Upper lobe of left lung (tissue), 6 donors: ENCODE measurements at regions not wholly inside any gene's neighbourhood (a gene's known extent, or its start where the extent isn't known, plus 50 kb on each side); places are given as distances from the start of the nearest gene placed in this dataset.

Experiments
- ATAC-seq, 2 donors: fragments of 200-7000 bp; cut with Tn5 transposase; one replicate each; pipeline ENCODE4 v1.9.1; 2022; ENCODE audit warnings: mild to moderate bottlenecking in 2 of 2, moderate library complexity in 2 of 2; ENCODE audit not compliant: low FRiP score in 2 of 2
- DNase-seq, 2 donors: peaks; one replicate each; pipeline ENCODE4 v3.0.0-alpha.2; 2019 to 2020
- H3K27ac ChIP-seq, 4 donors: fragments of 200-600 bp; sonication (generic); one replicate each; pipeline ENCODE4 v1.5.1; 2016 to 2019
- H3K27me3 ChIP-seq, 4 donors: fragments of 200-600 bp; sonication (generic); one replicate each; pipeline ENCODE4 v1.5.1; 2017 to 2019
- H3K36me3 ChIP-seq, 4 donors: fragments of 200-600 bp; sonication (generic); one replicate each; pipeline ENCODE4 v1.5.1; 2016 to 2019
- H3K4me1 ChIP-seq, 4 donors: fragments of 200-600 bp; sonication (generic); one replicate each; pipeline ENCODE4 v1.5.1; 2018 to 2019
- H3K4me3 ChIP-seq, 4 donors: fragments of 200-600 bp; sonication (generic); one replicate each; pipeline ENCODE4 v1.5.1; 2017 to 2019; ENCODE audit warnings: mild to moderate bottlenecking in 2 of 4, moderate library complexity in 1 of 4
- H3K9me3 ChIP-seq, 4 donors: fragments of 200-600 bp; sonication (generic); one replicate each; pipeline ENCODE4 v1.5.1; 2018 to 2019
- EP300 ChIP-seq, 4 donors: sonication (generic); formaldehyde crosslinking; IDR thresholded peaks; one replicate each; pipeline ENCODE4 v1.5.1; 2017; ENCODE audit warnings: antibody characterized with exemption in 4 of 4, control low read depth in 2 of 4
- POLR2A ChIP-seq, 4 donors: fragments of 450-650 bp; IDR thresholded peaks; one replicate each; pipeline ENCODE4 v1.5.1; 2016 to 2017; ENCODE audit warnings: antibody characterized with exemption in 4 of 4, mild to moderate bottlenecking in 2 of 4
- POLR2AphosphoS5 ChIP-seq, 2 donors: sonication (generic); formaldehyde crosslinking; IDR thresholded peaks; one replicate each; pipeline ENCODE4 v1.5.1; 2017; ENCODE audit warnings: antibody characterized with exemption in 2 of 2
- WGBS, 2 donors: methylation state at CpG; one replicate each; pipeline ENCODE4 v1.1.5; 2017 to 2018; 5-methylcytosine and 5-hydroxymethylcytosine counted together
- TF ChIP-seq, protein P1 (sequence below), 6 experiments: fragments of 450-650 bp in 4 of 6; fragments of 200-600 bp in 2 of 6; sonication (generic) in 2 of 6; IDR thresholded peaks; one replicate each; pipeline ENCODE4 v1.5.1; 2016 to 2019; ENCODE audit warnings: antibody characterized with exemption in 6 of 6
- donor health status: DM: no; HTN: no; CAD: no; lungs with moderate emphysema.
- donor health status: DM: no; HTN: yes; CAD: no; lungs with severe emphysema.

DNA sequence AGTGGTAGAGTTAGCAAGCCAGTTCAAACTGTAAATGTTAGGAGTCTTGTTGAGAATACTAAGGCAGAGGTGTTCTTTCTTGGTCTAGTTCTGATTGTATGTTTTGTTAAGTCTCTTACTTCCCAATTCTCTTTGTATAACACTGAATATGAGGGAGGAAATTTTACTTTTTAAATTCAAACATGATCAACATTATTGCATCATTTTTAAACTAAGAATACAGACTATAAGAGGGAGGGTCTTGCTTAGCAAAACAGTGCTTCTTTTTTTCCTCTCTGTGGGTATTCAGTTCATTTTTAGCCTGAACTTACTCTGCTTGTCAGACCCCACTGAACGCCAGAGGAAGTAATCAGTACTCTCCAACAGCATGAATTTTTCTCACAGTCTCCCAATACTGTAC is 198.0 kb downstream of the GABRG1 start:
- Histone ChIP-seq H3K27ac (no peak overlapping the region), H3K9me3 (no peaks in the 10 kb centered on the region), H3K36me3 (no peaks in the 10 kb centered on the region), H3K4me1 (no peaks in the 10 kb centered on the region), H3K4me3 (no peak overlapping the region), H3K27me3 (no peaks in the 10 kb centered on the region)
- 87 to 94% methylated on average over 1 of the region's 1 CpG for WGBS, 2 donors
- TF ChIP-seq, protein P1, sequence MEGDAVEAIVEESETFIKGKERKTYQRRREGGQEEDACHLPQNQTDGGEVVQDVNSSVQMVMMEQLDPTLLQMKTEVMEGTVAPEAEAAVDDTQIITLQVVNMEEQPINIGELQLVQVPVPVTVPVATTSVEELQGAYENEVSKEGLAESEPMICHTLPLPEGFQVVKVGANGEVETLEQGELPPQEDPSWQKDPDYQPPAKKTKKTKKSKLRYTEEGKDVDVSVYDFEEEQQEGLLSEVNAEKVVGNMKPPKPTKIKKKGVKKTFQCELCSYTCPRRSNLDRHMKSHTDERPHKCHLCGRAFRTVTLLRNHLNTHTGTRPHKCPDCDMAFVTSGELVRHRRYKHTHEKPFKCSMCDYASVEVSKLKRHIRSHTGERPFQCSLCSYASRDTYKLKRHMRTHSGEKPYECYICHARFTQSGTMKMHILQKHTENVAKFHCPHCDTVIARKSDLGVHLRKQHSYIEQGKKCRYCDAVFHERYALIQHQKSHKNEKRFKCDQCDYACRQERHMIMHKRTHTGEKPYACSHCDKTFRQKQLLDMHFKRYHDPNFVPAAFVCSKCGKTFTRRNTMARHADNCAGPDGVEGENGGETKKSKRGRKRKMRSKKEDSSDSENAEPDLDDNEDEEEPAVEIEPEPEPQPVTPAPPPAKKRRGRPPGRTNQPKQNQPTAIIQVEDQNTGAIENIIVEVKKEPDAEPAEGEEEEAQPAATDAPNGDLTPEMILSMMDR (IDR thresholded peaks at IDR 0.05), result no peak
- TF ChIP-seq POLR2AphosphoS5 (IDR thresholded peaks at IDR 0.05), result no peak
- no peak for TF ChIP-seq EP300 (IDR thresholded peaks at IDR 0.05)
- TF ChIP-seq POLR2A (IDR thresholded peaks at IDR 0.05), result no peak
- no peak for DNase-seq
- no peak for ATAC-seq

DNA sequence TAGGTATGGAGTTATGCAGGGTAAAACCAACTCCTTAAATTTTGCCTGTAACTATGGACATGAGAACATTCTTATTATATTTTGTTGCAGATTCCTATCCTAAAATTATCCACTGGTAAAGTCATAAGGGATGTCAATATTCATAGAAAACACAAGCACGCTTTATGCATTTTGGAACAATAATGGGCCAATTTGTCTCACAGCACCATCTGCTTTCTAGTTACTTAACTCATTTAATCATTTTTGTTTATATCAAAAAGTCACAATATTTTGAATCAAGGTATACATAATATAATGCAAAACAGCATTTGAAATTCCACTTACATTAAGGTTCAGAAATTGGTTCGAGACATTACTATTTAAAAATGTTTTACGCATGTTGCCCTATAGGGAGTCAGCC is 203.0 kb downstream of the GABRG1 start:
- WGBS, 2 donors, result 86 to 91% methylated on average over 3 of the region's 3 CpGs
- Histone ChIP-seq H3K4me1 (no peaks in the 10 kb centered on the region), H3K9me3 (no peaks in the 10 kb centered on the region), H3K27ac (no peak overlapping the region), H3K27me3 (no peaks in the 10 kb centered on the region), H3K36me3 (no peaks in the 10 kb centered on the region), H3K4me3 (no peak overlapping the region)
- DNase-seq (no peak), ATAC-seq (no peak)
- TF ChIP-seq, protein P1 (IDR thresholded peaks at IDR 0.05), result no peak
- no peak for TF ChIP-seq POLR2A (IDR thresholded peaks at IDR 0.05)

DNA sequence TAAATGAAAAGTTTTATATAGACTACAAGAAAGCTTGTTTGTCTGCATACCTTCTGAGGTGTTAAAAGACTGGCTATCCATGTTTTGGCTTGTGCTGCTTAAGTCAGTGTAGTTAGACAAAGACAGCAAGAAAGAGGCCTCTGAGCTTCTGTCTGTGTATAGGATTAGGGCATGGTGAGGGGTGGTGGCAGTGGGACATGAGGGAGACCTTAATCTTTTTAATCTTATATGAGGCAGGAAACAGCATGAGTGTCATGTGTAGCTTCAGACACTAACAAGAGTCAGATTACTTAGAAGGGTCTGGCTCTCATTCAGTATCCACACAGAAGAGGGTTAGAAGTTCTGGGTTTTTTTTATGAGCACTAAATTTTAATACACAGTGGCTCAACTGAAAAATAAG is 213.3 kb downstream of the GABRG1 start:
- no peaks in the 10 kb centered on the region for H3K27me3 ChIP-seq
- DNase-seq, result no peak
- H3K36me3 ChIP-seq, result no peaks in the 10 kb centered on the region
- no peak overlapping the region for H3K4me3 ChIP-seq
- H3K4me1 ChIP-seq, result no peaks in the 10 kb centered on the region
- no peak for TF ChIP-seq POLR2A (IDR thresholded peaks at IDR 0.05)
- no peak for TF ChIP-seq EP300 (IDR thresholded peaks at IDR 0.05)
- TF ChIP-seq, protein P1 (IDR thresholded peaks at IDR 0.05), result no peak
- TF ChIP-seq POLR2AphosphoS5 (IDR thresholded peaks at IDR 0.05), result no peak
- no peak for ATAC-seq
- H3K27ac ChIP-seq, result no peak overlapping the region
- no peaks in the 10 kb centered on the region for H3K9me3 ChIP-seq

DNA sequence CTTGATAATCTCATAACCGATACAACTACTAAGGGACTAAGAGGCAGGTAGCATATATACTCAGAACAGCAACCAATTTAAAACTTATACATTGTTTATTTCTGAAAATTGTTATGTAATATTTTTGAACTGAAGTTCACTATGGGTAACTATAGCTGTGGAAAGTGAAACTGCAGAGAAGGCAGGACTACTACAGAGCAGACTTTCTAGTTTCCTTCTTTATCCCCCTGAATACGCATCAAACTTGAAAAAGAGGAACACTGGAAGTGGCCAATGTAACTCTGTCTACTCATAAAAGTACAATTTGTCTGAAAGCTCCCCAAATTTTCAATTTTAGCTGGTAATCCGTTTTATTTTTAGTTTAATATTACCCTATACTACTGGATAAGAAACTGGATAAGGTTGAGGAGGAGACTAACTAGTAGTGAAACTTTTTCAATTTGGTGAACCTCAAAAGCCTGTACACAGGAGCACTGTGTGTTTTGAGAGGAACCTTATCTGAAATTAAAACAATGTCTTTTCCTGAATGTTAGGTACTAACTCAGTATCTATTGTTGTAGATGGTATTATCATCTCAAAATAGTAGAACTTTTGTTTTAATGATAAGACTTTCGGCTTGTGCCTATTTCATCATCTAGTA is 225.8 kb downstream of the GABRG1 start:
- DNase-seq (no peak), ATAC-seq (no peak)
- TF ChIP-seq POLR2AphosphoS5 (IDR thresholded peaks at IDR 0.05) (no peak), POLR2A (IDR thresholded peaks at IDR 0.05) (no peak), EP300 (IDR thresholded peaks at IDR 0.05) (no peak)
- TF ChIP-seq, protein P1 (IDR thresholded peaks at IDR 0.05), result no peak
- no peak overlapping the region for H3K27ac ChIP-seq
- H3K9me3 ChIP-seq, result no peaks in the 10 kb centered on the region
- H3K27me3 ChIP-seq, result no peaks in the 10 kb centered on the region
- WGBS, 2 donors, result 59 to 64% methylated on average over 4 of the region's 4 CpGs
- no peaks in the 10 kb centered on the region for H3K4me1 ChIP-seq
- no peak overlapping the region for H3K4me3 ChIP-seq
- no peaks in the 10 kb centered on the region for H3K36me3 ChIP-seq

DNA sequence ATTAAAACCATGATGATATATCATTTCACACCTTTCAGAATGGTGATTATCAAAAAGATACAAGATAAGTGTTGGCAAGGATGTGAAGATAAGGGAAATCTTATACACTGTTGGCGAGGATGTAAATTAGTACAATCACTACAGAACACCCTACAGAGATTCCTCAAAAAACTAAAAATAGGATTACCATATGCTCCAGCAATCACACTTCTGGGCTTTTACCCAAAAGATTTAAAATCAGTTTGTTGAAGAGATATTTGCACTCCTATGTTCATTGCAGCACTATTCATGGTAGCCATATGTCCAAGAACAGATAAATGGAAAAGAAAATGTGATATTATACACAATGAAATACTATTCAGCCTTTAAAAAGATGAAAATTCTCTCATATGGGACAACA is 240.4 kb downstream of the GABRG1 start:
- Histone ChIP-seq H3K27me3 (no peaks in the 10 kb centered on the region), H3K36me3 (no peaks in the 10 kb centered on the region), H3K4me3 (no peak overlapping the region), H3K27ac (no peak overlapping the region), H3K9me3 (peaks cover 0 to 8% (median 2%) of the 10 kb centered on the region in 4 donors), H3K4me1 (no peaks in the 10 kb centered on the region)
- ATAC-seq (no peak), DNase-seq (no peak)
- no peak for TF ChIP-seq POLR2A (IDR thresholded peaks at IDR 0.05)
- no peak for TF ChIP-seq EP300 (IDR thresholded peaks at IDR 0.05)
- TF ChIP-seq, protein P1 (IDR thresholded peaks at IDR 0.05), result no peak
- no peak for TF ChIP-seq POLR2AphosphoS5 (IDR thresholded peaks at IDR 0.05)
- 81 to 93% methylated on average over 1 of the region's 1 CpG for WGBS, 2 donors
